ENCODE measurements at regions not wholly inside any gene's neighbourhood (a gene's known extent, or its start where the extent isn't known, plus 50 kb on each side); places are given as distances from the start of the nearest gene placed in this dataset.
"Not testable (repeated sequence)": the region's sequence is repeated elsewhere in the genome, so short reads cannot be mapped to it uniquely, and the experiment has no call there.

DNA sequence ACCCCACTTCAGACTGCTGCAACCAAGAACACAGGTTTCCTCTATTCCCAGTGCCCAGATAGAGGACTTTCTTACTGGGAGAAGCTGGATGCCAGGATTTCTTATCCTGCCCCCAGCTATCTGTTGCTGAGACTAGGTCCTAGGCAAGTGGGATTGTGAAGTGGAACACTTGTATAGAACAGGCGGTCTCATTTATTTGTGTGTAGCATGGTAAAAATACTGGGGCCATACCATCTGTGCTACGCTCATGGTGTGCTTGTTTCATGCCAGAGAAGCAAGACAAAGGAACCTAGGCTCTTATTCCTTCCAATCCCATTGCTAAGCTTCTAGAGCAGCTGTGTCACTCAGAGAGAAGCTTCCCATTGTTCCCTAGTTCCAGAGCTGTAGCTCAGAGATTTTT, 191.5 kb upstream of the EPHA6 start:
- Histone ChIP-seq H3K27ac (no peak overlapping the region), H3K9me3 (no peaks in the 10 kb centered on the region), H3K36me3 (no peaks in the 10 kb centered on the region), H3K4me3 (no peak overlapping the region), H3K27me3 (no peaks in the 10 kb centered on the region), H3K4me1 (no peaks in the 10 kb centered on the region)
- TF ChIP-seq CTCF (IDR thresholded peaks at IDR 0.05): no peak
- no peak for DNase-seq (ENCODE audit: low spot score)

DNA sequence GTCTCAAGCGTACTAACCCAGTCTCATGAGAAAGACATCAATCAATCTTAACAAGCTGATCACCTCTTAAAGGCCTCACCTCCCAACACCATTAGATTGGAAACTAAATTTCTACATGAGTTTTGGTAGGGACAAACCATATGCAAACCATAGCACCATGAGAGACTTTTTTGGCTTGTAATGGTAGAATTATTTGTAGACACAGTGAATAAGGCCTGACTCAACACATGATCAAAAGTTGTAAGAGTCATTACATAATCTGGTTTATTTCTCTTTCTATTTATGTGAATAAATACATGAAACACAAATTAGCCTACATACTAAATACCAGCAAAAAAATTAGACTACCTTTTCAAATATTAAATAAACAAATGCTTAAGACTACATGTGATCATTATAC, 183.3 kb upstream of the EPHA6 start:
- H3K27me3 ChIP-seq: no peaks in the 10 kb centered on the region
- H3K4me3 ChIP-seq: no peak overlapping the region
- no peaks in the 10 kb centered on the region for H3K9me3 ChIP-seq
- TF ChIP-seq CTCF (IDR thresholded peaks at IDR 0.05): no peak
- DNase-seq (ENCODE audit: low spot score): no peak
- H3K27ac ChIP-seq: no peak overlapping the region
- H3K36me3 ChIP-seq: no peaks in the 10 kb centered on the region
- H3K4me1 ChIP-seq: no peaks in the 10 kb centered on the region

- DNase-seq (ENCODE audit: low spot score): no peak
- Histone ChIP-seq H3K27ac (no peak overlapping the region), H3K9me3 (no peaks in the 10 kb centered on the region), H3K36me3 (no peaks in the 10 kb centered on the region), H3K4me3 (no peak overlapping the region), H3K27me3 (no peaks in the 10 kb centered on the region), H3K4me1 (no peaks in the 10 kb centered on the region)
- no peak for TF ChIP-seq CTCF (IDR thresholded peaks at IDR 0.05)
Observed at GRCh38 chr3:96646596-96646995, 167.8 kb upstream of the EPHA6 start.

DNA sequence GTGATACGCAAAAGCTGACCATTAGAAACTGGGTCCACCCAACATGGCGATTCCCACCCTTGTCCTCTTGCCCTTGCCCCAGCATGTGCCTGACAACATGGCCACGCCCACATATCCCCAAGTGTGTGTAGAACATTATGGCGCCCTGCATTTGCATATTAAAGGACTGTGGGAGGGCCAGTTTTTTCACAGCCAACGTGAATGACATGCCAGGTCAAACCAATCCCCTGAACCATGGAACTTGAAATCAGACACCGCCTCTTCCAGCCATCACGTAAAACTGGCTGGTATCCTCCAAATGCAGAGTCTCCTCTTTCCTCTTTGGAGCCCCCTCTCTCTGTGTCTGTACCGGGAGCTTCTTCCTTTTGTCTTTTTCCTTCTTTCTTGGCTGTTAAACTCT, 156.7 kb upstream of the EPHA6 start:
- peaks cover 0 to 9% of the 10 kb centered on the region in 2 donors for H3K9me3 ChIP-seq
- H3K4me1 ChIP-seq: no peaks in the 10 kb centered on the region
- no peak for DNase-seq (ENCODE audit: low spot score)
- no peak overlapping the region for H3K27ac ChIP-seq
- no peak for TF ChIP-seq CTCF (IDR thresholded peaks at IDR 0.05)
- no peaks in the 10 kb centered on the region for H3K27me3 ChIP-seq
- H3K4me3 ChIP-seq: no peak overlapping the region
- no peaks in the 10 kb centered on the region for H3K36me3 ChIP-seq

- not testable (repeated sequence) for H3K4me3 ChIP-seq; DNase-seq (ENCODE audit: low spot score); H3K36me3 ChIP-seq; H3K9me3 ChIP-seq; H3K27me3 ChIP-seq; H3K4me1 ChIP-seq; H3K27ac ChIP-seq
Observed at GRCh38 chr3:96671861-96672595, 142.4 kb upstream of the EPHA6 start.

- Histone ChIP-seq H3K4me1 (no peaks in the 10 kb centered on the region), H3K27ac (no peak overlapping the region), H3K4me3 (no peak overlapping the region), H3K27me3 (no peaks in the 10 kb centered on the region), H3K36me3 (no peaks in the 10 kb centered on the region), H3K9me3 (no peaks in the 10 kb centered on the region)
- no peak for TF ChIP-seq CTCF (IDR thresholded peaks at IDR 0.05)
- DNase-seq (ENCODE audit: low spot score): no peak
Observed at GRCh38 chr3:96677156-96677555, 137.2 kb upstream of the EPHA6 start.

Data from right atrium auricular region (tissue), 2 donors.